Natural killer cell (primary cell): ENCODE measurements at regions not wholly inside any gene's neighbourhood (a gene's known extent, or its start where the extent isn't known, plus 50 kb on each side); places are given as distances from the start of the nearest gene placed in this dataset.

Source experiments
- ATAC-seq, 3 donors: fragments of 150-1000 bp in 2 of 3; fragments of 200-7000 bp in 1 of 3; cut with Tn5 transposase; 1 replicate in 1 of 3; 2 replicates in 2 of 3; pipeline ENCODE4 v1.10.0; 2021; ENCODE audit warnings: mild to moderate bottlenecking in 2 of 3, moderate library complexity in 2 of 3
- DNase-seq, 2 donors: peaks; one replicate each; pipeline versions ENCODE4 v3.0.0 to v3.0.0-alpha.2; 2013 to 2021; ENCODE audit warnings: mixed read lengths in 1 of 2
- H3K27ac ChIP-seq: one replicate; pipeline ENCODE4 v1.5.1; 2013; ENCODE audit warnings: mild to moderate bottlenecking, low read length
- H3K27me3 ChIP-seq: one replicate; pipeline ENCODE4 v1.6.1; 2013; ENCODE audit warnings: low read length; ENCODE audit not compliant: control insufficient read depth, insufficient read depth
- H3K36me3 ChIP-seq: one replicate; pipeline ENCODE4 v1.6.1; 2013; ENCODE audit warnings: low read length; ENCODE audit not compliant: control insufficient read depth, insufficient read depth
- H3K4me1 ChIP-seq: one replicate; pipeline ENCODE4 v1.6.1; 2013; ENCODE audit warnings: low read length; ENCODE audit not compliant: control insufficient read depth, insufficient read depth
- H3K4me3 ChIP-seq: one replicate; pipeline ENCODE4 v1.5.1; 2013; ENCODE audit warnings: low read length
- H3K9me3 ChIP-seq: one replicate; pipeline ENCODE4 v1.6.1; 2013; ENCODE audit warnings: low read length; ENCODE audit not compliant: control insufficient read depth, insufficient read depth
- H3K27ac Mint-ChIP-seq, 2 donors: one replicate each; pipeline ENCODE4 v1.8.0; 2022; ENCODE audit warnings: mild to moderate bottlenecking in 2 of 2, mixed read lengths in 2 of 2, moderate library complexity in 1 of 2
- H3K27me3 Mint-ChIP-seq, 2 donors: one replicate each; pipeline ENCODE4 v1.8.0; 2022; ENCODE audit warnings: low read depth in 2 of 2, mixed read lengths in 2 of 2
- H3K36me3 Mint-ChIP-seq: one replicate; pipeline ENCODE4 v1.8.0; 2022; ENCODE audit warnings: mixed read lengths
- H3K4me1 Mint-ChIP-seq, 2 donors: one replicate each; pipeline ENCODE4 v1.8.0; 2022; ENCODE audit warnings: mixed read lengths in 2 of 2
- H3K4me3 Mint-ChIP-seq: one replicate; pipeline ENCODE4 v1.8.0; 2022; ENCODE audit warnings: mild to moderate bottlenecking, moderate library complexity, mixed read lengths
- H3K9me3 Mint-ChIP-seq, 2 donors: one replicate each; pipeline ENCODE4 v1.8.0; 2022; ENCODE audit warnings: mixed read lengths in 2 of 2
- WGBS: methylation state at CpG from one replicate; pipeline ENCODE4 v1.1.7; 2013; ENCODE audit warnings: missing lambda C conversion rate; ENCODE audit not compliant: insufficient coverage; 5-methylcytosine and 5-hydroxymethylcytosine counted together
- intact Hi-C: fragments of 100-400 bp; cut with micrococcal nuclease; formaldehyde crosslinking; loops from one replicate; pipeline ENCODE4 v1.14.2; 2022
- TF ChIP-seq, protein P1 (sequence below): fragments of 200-600 bp; IDR thresholded peaks from one replicate; pipeline ENCODE4 v1.8.0; 2022; ENCODE audit warnings: antibody characterized with exemption

DNA sequence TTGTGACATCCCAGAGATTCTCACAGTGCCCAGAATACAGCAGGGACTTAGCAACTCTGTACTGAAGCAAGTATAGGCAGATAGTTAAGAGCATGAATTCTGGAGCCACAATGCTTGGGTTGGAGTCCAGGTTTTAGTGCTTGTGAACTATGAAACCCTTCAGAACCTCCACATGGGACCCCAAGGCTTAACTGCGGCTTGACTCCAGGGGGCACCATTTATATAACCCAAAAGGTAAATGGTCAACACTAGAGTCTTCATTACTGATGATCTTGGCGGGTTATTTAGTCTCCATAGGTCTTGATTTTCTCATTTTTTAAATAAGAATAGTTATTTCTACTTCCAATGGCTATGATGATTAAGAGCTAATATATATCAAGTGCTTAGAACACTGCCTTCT is 390.3 kb downstream of the TAF11L14 start:
- H3K9me3 Mint-ChIP-seq, result peaks cover 9 to 19% of the 10 kb centered on the region in 2 donors
- H3K4me3 Mint-ChIP-seq, result no peak overlapping the region
- intact Hi-C loops, result no loop called here
- 69% methylated on average over 1 of the region's 2 CpGs for WGBS
- DNase-seq (no peak), ATAC-seq (no peak)
- H3K36me3 ChIP-seq, result no peaks in the 10 kb centered on the region
- H3K4me3 ChIP-seq, result no peak overlapping the region
- H3K27ac ChIP-seq, result no peak overlapping the region
- H3K4me1 ChIP-seq, result no peaks in the 10 kb centered on the region
- H3K27me3 Mint-ChIP-seq, result no peaks in the 10 kb centered on the region
- TF ChIP-seq, protein P1, sequence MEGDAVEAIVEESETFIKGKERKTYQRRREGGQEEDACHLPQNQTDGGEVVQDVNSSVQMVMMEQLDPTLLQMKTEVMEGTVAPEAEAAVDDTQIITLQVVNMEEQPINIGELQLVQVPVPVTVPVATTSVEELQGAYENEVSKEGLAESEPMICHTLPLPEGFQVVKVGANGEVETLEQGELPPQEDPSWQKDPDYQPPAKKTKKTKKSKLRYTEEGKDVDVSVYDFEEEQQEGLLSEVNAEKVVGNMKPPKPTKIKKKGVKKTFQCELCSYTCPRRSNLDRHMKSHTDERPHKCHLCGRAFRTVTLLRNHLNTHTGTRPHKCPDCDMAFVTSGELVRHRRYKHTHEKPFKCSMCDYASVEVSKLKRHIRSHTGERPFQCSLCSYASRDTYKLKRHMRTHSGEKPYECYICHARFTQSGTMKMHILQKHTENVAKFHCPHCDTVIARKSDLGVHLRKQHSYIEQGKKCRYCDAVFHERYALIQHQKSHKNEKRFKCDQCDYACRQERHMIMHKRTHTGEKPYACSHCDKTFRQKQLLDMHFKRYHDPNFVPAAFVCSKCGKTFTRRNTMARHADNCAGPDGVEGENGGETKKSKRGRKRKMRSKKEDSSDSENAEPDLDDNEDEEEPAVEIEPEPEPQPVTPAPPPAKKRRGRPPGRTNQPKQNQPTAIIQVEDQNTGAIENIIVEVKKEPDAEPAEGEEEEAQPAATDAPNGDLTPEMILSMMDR, result no peak
- no peaks in the 10 kb centered on the region for H3K9me3 ChIP-seq
- no peaks in the 10 kb centered on the region for H3K27me3 ChIP-seq
- peaks cover 8% of the 10 kb centered on the region for H3K36me3 Mint-ChIP-seq
- no peaks in the 10 kb centered on the region for H3K4me1 Mint-ChIP-seq
- H3K27ac Mint-ChIP-seq, result no peak overlapping the region

DNA sequence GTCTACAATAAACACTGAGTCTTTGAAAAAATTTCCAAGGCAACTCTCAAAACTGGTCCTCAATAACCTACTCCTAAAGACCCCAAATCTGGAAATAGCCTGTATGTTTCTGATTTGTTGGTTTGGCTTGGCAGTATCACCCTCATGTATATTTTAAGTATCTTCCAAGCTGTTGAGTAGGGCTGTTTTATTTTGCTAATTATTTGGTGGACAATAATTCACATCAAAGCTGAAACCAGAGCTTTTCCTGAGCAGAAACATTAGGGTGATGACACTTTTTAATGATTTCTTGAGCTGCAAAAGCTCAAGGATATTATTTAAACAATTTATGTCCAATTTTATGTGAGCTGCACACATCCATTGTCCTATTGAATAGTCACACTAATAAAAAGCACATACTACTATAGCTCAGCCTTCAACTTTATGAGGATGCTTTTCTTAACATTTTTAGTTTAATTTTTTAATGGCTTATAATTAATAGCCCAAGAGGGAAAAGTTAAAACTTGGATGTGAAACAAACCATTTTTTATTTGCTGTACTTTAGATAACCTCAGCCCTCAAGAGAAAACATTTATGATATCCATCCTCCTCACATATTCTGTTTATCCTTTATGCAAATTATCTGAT is 393.1 kb downstream of the TAF11L14 start:
- Histone ChIP-seq H3K9me3 (no peaks in the 10 kb centered on the region), H3K4me3 (no peak overlapping the region), H3K27me3 (no peaks in the 10 kb centered on the region), H3K36me3 (no peaks in the 10 kb centered on the region), H3K4me1 (no peaks in the 10 kb centered on the region), H3K27ac (no peak overlapping the region)
- Mint-ChIP-seq H3K27ac (no peak overlapping the region), H3K27me3 (no peaks in the 10 kb centered on the region), H3K9me3 (peaks cover 9 to 17% of the 10 kb centered on the region in 2 donors), H3K4me3 (no peak overlapping the region), H3K4me1 (no peaks in the 10 kb centered on the region), H3K36me3 (peaks cover 7% of the 10 kb centered on the region)
- intact Hi-C loops, result no loop called here
- no peak for ATAC-seq
- TF ChIP-seq, protein P1, result no peak
- DNase-seq, result no peak

DNA sequence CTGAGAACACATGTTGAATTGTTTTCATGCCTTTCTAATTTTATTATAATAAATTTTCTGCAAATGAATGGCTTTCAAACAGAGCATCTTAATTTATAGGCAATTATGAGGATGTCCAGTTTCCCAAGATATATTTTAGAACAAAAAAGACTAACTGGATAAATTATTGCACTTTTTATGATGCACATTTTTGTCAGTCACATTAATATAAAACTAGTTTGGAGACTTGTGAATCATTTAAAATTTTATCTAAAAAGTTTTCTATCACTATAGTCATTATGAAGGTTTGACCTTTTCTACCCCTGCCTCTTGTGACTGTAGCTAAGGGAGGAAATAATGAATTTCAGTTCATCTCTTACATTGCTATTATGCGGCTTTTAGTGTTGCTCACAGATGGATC is 393.8 kb downstream of the TAF11L14 start:
- Histone ChIP-seq H3K9me3 (no peaks in the 10 kb centered on the region), H3K4me3 (no peak overlapping the region), H3K36me3 (no peaks in the 10 kb centered on the region), H3K27ac (no peak overlapping the region), H3K4me1 (no peaks in the 10 kb centered on the region), H3K27me3 (no peaks in the 10 kb centered on the region)
- Mint-ChIP-seq H3K27ac (no peak overlapping the region), H3K36me3 (peaks cover 7% of the 10 kb centered on the region), H3K27me3 (no peaks in the 10 kb centered on the region), H3K4me1 (no peaks in the 10 kb centered on the region), H3K4me3 (no peak overlapping the region), H3K9me3 (peaks cover 9 to 17% of the 10 kb centered on the region in 2 donors)
- DNase-seq, result no peak
- intact Hi-C loops, result no loop called here
- TF ChIP-seq, protein P1, result no peak
- no peak for ATAC-seq
- 100% methylated on average over 1 of the region's 1 CpG for WGBS

DNA sequence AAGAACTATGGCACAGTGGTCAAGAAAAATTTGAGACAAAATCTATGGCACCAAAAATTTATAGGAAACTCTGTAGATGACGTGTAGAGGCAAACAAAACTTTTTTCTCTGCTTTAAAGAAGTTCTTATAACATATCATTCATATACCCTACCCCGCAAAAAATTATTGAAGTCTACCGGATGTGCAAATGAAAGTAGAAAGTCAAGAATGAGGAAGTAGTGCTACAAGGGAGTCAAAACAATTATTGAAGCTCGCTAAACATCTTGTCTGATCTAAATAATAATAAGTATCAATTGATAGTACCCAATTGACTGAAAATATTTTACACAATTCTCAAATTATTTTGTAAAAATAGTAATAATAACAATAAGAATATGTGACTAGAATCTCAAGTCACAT is 398.5 kb downstream of the TAF11L14 start:
- peaks cover 7% of the 10 kb centered on the region for H3K36me3 Mint-ChIP-seq
- DNase-seq (no peak), ATAC-seq (no peak)
- no peaks in the 10 kb centered on the region for H3K27me3 Mint-ChIP-seq
- H3K36me3 ChIP-seq, result no peaks in the 10 kb centered on the region
- WGBS, result no CpG with 5 or more reads among the region's 4 CpGs
- H3K4me1 Mint-ChIP-seq, result no peaks in the 10 kb centered on the region
- no peak overlapping the region for H3K27ac ChIP-seq
- intact Hi-C loops, result no loop called here
- H3K9me3 ChIP-seq, result no peaks in the 10 kb centered on the region
- H3K4me1 ChIP-seq, result no peaks in the 10 kb centered on the region
- H3K27me3 ChIP-seq, result no peaks in the 10 kb centered on the region
- H3K4me3 ChIP-seq, result no peak overlapping the region
- H3K9me3 Mint-ChIP-seq, result peaks cover 6 to 18% of the 10 kb centered on the region in 2 donors
- TF ChIP-seq, protein P1, result no peak
- no peak overlapping the region for H3K27ac Mint-ChIP-seq
- no peak overlapping the region for H3K4me3 Mint-ChIP-seq
